Neural progenitor cell (in vitro differentiated cells): ENCODE measurements at regions not wholly inside any gene's neighbourhood (a gene's known extent, or its start where the extent isn't known, plus 50 kb on each side); places are given as distances from the start of the nearest gene placed in this dataset.

Experiments used
- EZH2 ChIP-seq: fragments of 200-600 bp; sonication (generic); IDR thresholded peaks from 2 replicates; pipeline ENCODE4 v1.6.1; 2017; ENCODE audit warnings: antibody characterized with exemption, mild to moderate bottlenecking, moderate library complexity
- EZH2phosphoT487 ChIP-seq: fragments of 200-600 bp; sonication (generic); IDR thresholded peaks from 2 replicates; pipeline ENCODE4 v1.6.1; 2017; ENCODE audit warnings: antibody characterized with exemption
- TF ChIP-seq, protein P1 (sequence below): fragments of 200-600 bp; sonication (generic); IDR thresholded peaks from 2 replicates; pipeline ENCODE4 v1.5.1; 2017; ENCODE audit warnings: antibody characterized with exemption, mild to moderate bottlenecking

GRCh38 chr5:4909086-4909485 lies 231.0 kb upstream of the ADAMTS16 start:
- TF ChIP-seq, protein P1, sequence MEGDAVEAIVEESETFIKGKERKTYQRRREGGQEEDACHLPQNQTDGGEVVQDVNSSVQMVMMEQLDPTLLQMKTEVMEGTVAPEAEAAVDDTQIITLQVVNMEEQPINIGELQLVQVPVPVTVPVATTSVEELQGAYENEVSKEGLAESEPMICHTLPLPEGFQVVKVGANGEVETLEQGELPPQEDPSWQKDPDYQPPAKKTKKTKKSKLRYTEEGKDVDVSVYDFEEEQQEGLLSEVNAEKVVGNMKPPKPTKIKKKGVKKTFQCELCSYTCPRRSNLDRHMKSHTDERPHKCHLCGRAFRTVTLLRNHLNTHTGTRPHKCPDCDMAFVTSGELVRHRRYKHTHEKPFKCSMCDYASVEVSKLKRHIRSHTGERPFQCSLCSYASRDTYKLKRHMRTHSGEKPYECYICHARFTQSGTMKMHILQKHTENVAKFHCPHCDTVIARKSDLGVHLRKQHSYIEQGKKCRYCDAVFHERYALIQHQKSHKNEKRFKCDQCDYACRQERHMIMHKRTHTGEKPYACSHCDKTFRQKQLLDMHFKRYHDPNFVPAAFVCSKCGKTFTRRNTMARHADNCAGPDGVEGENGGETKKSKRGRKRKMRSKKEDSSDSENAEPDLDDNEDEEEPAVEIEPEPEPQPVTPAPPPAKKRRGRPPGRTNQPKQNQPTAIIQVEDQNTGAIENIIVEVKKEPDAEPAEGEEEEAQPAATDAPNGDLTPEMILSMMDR: no peak
- TF ChIP-seq EZH2 (no peak), EZH2phosphoT487 (no peak)
